HEK293 (cell line): ENCODE measurements at regions not wholly inside any gene's neighbourhood (a gene's known extent, or its start where the extent isn't known, plus 50 kb on each side); places are given as distances from the start of the nearest gene placed in this dataset.

Experiments used
- CTCF ChIA-PET: fragments of 350-600 bp; formaldehyde crosslinking; extraction: SDS; loops from one replicate; lab custom pipeline; 2021; ENCODE audit warnings: antibody characterized with exemption; lab: Yijun Ruan, JAX
- POLR2A ChIA-PET: fragments of 300-600 bp; formaldehyde crosslinking; extraction: SDS; loops from one replicate; lab custom pipeline; 2020; ENCODE audit warnings: antibody characterized with exemption, inconsistent platforms; lab: Yijun Ruan, JAX
- H3K27ac ChIP-seq: fragments of 200-500 bp; sonication (Bioruptor generic); 2 replicates; pipeline ENCODE4 v1.5.1; 2014; ENCODE audit warnings: low read depth, low read length, control low read depth, inconsistent platforms; ENCODE audit errors: extremely low read depth
- H3K36me3 ChIP-seq, 2 experiments: fragments of 200-500 bp in 1 of 2; sonication (Bioruptor generic) in 1 of 2; 1 replicate in 1 of 2; 2 replicates in 1 of 2; pipeline ENCODE4 v1.5.1; 2014 to 2017; ENCODE audit warnings: inconsistent platforms in 2 of 2, low read length in 2 of 2; ENCODE audit not compliant: control insufficient read depth in 2 of 2, insufficient read depth in 1 of 2
- H3K4me1 ChIP-seq: fragments of 200-500 bp; sonication (Bioruptor generic); 2 replicates; pipeline ENCODE4 v1.5.1; 2014; ENCODE audit warnings: mild to moderate bottlenecking, low read length, inconsistent platforms; ENCODE audit not compliant: control insufficient read depth, insufficient read depth
- H3K4me3 ChIP-seq: 2 replicates; pipeline ENCODE4 v1.5.1; 2011; ENCODE audit warnings: low read depth, mild to moderate bottlenecking, control low read depth, low read length, moderate library complexity
- H3K9me3 ChIP-seq: fragments of 200-500 bp; sonication (Bioruptor generic); 2 replicates; pipeline ENCODE4 v1.5.1; 2014; ENCODE audit warnings: low read depth, low read length, inconsistent platforms; ENCODE audit not compliant: control insufficient read depth, insufficient read depth
- GFI1B ChIP-seq: fragments of 450-650 bp; formaldehyde crosslinking; IDR thresholded peaks from 2 replicates; pipeline ENCODE4 v1.5.1; 2016; ENCODE audit warnings: missing biosample characterization, missing genetic modification characterization
- KLF10 ChIP-seq: fragments of 450-650 bp; IDR thresholded peaks from 2 replicates; pipeline ENCODE4 v1.5.1; 2018; ENCODE audit warnings: missing biosample characterization, mild to moderate bottlenecking, missing genetic modification characterization
- MZF1 ChIP-seq: fragments of 450-650 bp; formaldehyde crosslinking; IDR thresholded peaks from 2 replicates; pipeline ENCODE4 v1.5.1; 2017; ENCODE audit warnings: missing biosample characterization, missing genetic modification characterization, borderline replicate concordance
- OSR2 ChIP-seq: fragments of 450-650 bp; formaldehyde crosslinking; IDR thresholded peaks from 2 replicates; pipeline ENCODE4 v1.5.1; 2016; ENCODE audit warnings: missing biosample characterization, missing genetic modification characterization
- PRDM1 ChIP-seq: fragments of 450-650 bp; formaldehyde crosslinking; IDR thresholded peaks from 2 replicates; pipeline ENCODE4; 2016; ENCODE audit warnings: missing biosample characterization, missing genetic modification characterization
- SALL2 ChIP-seq: fragments of 450-650 bp; formaldehyde crosslinking; IDR thresholded peaks from 2 replicates; pipeline ENCODE4 v1.5.0; 2017; ENCODE audit warnings: missing biosample characterization, mild to moderate bottlenecking, missing genetic modification characterization, borderline replicate concordance
- SP7 ChIP-seq: fragments of 450-650 bp; formaldehyde crosslinking; IDR thresholded peaks from 2 replicates; pipeline ENCODE4 v1.5.1; 2016; ENCODE audit warnings: missing biosample characterization, missing genetic modification characterization
- ZBTB1 ChIP-seq: fragments of 450-650 bp; formaldehyde crosslinking; IDR thresholded peaks from 2 replicates; pipeline ENCODE4 v1.5.1; 2016; ENCODE audit warnings: missing biosample characterization, missing genetic modification characterization
- ZNF112 ChIP-seq: fragments of 450-650 bp; formaldehyde crosslinking; IDR thresholded peaks from 2 replicates; pipeline ENCODE4 v1.5.0; 2017; ENCODE audit warnings: missing biosample characterization, missing genetic modification characterization
- ZNF121 ChIP-seq: fragments of 450-650 bp; formaldehyde crosslinking; IDR thresholded peaks from 2 replicates; pipeline ENCODE4 v1.5.1; 2016; ENCODE audit warnings: missing biosample characterization, missing genetic modification characterization
- ZNF354C ChIP-seq: fragments of 450-650 bp; formaldehyde crosslinking; IDR thresholded peaks from 2 replicates; pipeline ENCODE4 v1.5.1; 2016; ENCODE audit warnings: missing biosample characterization, missing genetic modification characterization, low read depth, borderline replicate concordance
- ZNF394 ChIP-seq: fragments of 450-650 bp; formaldehyde crosslinking; IDR thresholded peaks from 2 replicates; pipeline ENCODE4 v1.5.1; 2016; ENCODE audit warnings: missing biosample characterization, missing genetic modification characterization, mild to moderate bottlenecking, moderate library complexity, borderline replicate concordance
- ZNF571 ChIP-seq: fragments of 450-650 bp; formaldehyde crosslinking; IDR thresholded peaks from 2 replicates; pipeline ENCODE4 v1.5.0; 2017; ENCODE audit warnings: missing biosample characterization, missing genetic modification characterization
- ZNF585B ChIP-seq: fragments of 450-650 bp; formaldehyde crosslinking; IDR thresholded peaks from 2 replicates; pipeline ENCODE4 v1.5.1; 2016; ENCODE audit warnings: missing biosample characterization, missing genetic modification characterization
- ZNF600 ChIP-seq: fragments of 450-650 bp; formaldehyde crosslinking; IDR thresholded peaks from 2 replicates; pipeline ENCODE4 v1.5.1; 2016; ENCODE audit warnings: missing biosample characterization, missing genetic modification characterization
- ZNF629 ChIP-seq: fragments of 450-650 bp; formaldehyde crosslinking; IDR thresholded peaks from 2 replicates; pipeline ENCODE4 v1.5.1; 2017; ENCODE audit warnings: missing biosample characterization, missing genetic modification characterization
- ZNF704 ChIP-seq: fragments of 450-650 bp; formaldehyde crosslinking; IDR thresholded peaks from 2 replicates; pipeline ENCODE4 v1.5.1; 2016; ENCODE audit warnings: missing biosample characterization, missing genetic modification characterization
- ZNF768 ChIP-seq: fragments of 450-650 bp; formaldehyde crosslinking; IDR thresholded peaks from 2 replicates; pipeline ENCODE4 v1.5.1; 2018; ENCODE audit warnings: missing biosample characterization, mild to moderate bottlenecking, missing genetic modification characterization
- ZNF843 ChIP-seq: fragments of 450-650 bp; formaldehyde crosslinking; IDR thresholded peaks from 2 replicates; pipeline ENCODE4 v1.5.1; 2016; ENCODE audit warnings: missing biosample characterization, missing genetic modification characterization
- ZSCAN30 ChIP-seq: fragments of 450-650 bp; IDR thresholded peaks from 2 replicates; pipeline ENCODE4 v1.5.1; 2018; ENCODE audit warnings: missing biosample characterization, mild to moderate bottlenecking, missing genetic modification characterization, moderate library complexity
- TF ChIP-seq, protein P1 (sequence below): fragments of 450-650 bp; formaldehyde crosslinking; IDR thresholded peaks from 2 replicates; pipeline ENCODE4; 2016; ENCODE audit warnings: missing biosample characterization, missing genetic modification characterization

DNA sequence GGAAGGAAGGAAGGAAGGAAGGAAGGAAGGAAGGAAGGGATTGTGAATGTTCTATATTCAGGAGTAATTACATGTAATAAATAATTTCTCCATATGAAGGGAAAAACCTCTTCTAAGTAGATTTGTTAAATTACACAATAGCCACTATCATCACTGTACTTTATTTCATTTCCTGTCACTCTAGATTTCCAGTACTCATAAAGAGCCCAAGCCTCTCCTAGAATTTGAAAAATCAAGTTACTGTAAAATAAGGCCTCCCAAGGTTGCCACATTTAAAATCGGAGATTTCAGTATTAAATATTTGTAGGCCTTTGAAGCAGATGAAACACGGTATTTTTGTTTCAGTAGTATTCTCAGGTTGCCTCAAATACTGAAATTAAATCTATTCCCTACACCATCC lies 499.0 kb downstream of the CDH10 start:
- no peaks in the 10 kb centered on the region for H3K4me1 ChIP-seq
- CTCF ChIA-PET, result no interaction called here
- no peaks in the 10 kb centered on the region for H3K36me3 ChIP-seq
- POLR2A ChIA-PET, result no interaction called here
- no peak overlapping the region for H3K4me3 ChIP-seq
- no peak overlapping the region for H3K27ac ChIP-seq
- TF ChIP-seq GFI1B (tag by site-specific recombination), result no peak
- no peak for TF ChIP-seq ZSCAN30 (tag by site-specific recombination)
- no peak for TF ChIP-seq SP7 (tag by site-specific recombination)
- TF ChIP-seq, all 188 proteins: peak for 0
- no peaks in the 10 kb centered on the region for H3K9me3 ChIP-seq

DNA sequence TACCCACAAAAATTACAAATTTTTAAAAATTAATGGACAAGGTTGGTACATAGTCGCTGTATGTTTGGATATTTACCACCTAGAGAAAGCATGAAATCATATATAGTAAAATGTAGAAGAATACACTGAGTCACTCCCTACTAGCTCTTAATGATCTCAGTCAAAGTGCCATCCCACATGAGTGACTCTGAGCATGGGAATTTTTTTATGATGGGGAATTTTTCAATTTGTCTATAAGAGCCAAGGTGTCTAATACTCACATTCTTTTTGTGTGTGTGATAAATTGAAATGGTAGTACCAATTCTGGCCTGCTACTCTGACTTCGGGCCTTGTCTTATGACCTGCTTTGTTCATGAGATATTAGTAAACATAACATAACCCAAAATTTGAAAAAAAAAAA lies 483.2 kb downstream of the CDH10 start:
- Histone ChIP-seq H3K27ac (no peak overlapping the region), H3K36me3 (no peaks in the 10 kb centered on the region)

GRCh38 chr5:24162343-24162742 lies 482.4 kb downstream of the CDH10 start:
- ChIA-PET POLR2A (no interaction called here), CTCF (interaction anchor here (0.8 kb wide), 1 partner anchor 261 kb away, joined by 3 read pairs; no protein-coding TSS in a partner anchor)
- H3K9me3 ChIP-seq, result no peaks in the 10 kb centered on the region
- H3K4me3 ChIP-seq, result no peak overlapping the region
- TF ChIP-seq PRDM1 (tag by site-specific recombination) (no peak), ZNF121 (tag by site-specific recombination) (no peak), OSR2 (no peak)
- no peaks in the 10 kb centered on the region for H3K36me3 ChIP-seq
- H3K4me1 ChIP-seq, result no peaks in the 10 kb centered on the region
- H3K27ac ChIP-seq, result no peak overlapping the region

More for the DNA sequence above, 483.2 kb downstream of the CDH10 start:
- POLR2A ChIA-PET, result no interaction called here
- CTCF ChIA-PET, result interaction anchor here (0.8 kb wide), 1 partner anchor 262 kb away, joined by 3 read pairs; no protein-coding TSS in a partner anchor
- H3K4me1 ChIP-seq, result no peaks in the 10 kb centered on the region
- TF ChIP-seq ZNF768 (tag by site-specific recombination), result no peak
- no peak for TF ChIP-seq KLF10
- TF ChIP-seq SALL2 (tag by site-specific recombination), result no peak
- no peak for TF ChIP-seq ZNF354C (tag by site-specific recombination)
- TF ChIP-seq ZNF585B (tag by site-specific recombination), result no peak
- TF ChIP-seq ZNF629 (tag by site-specific recombination), result no peak
- TF ChIP-seq ZNF112 (tag by site-specific recombination), result no peak
- TF ChIP-seq, protein P1, sequence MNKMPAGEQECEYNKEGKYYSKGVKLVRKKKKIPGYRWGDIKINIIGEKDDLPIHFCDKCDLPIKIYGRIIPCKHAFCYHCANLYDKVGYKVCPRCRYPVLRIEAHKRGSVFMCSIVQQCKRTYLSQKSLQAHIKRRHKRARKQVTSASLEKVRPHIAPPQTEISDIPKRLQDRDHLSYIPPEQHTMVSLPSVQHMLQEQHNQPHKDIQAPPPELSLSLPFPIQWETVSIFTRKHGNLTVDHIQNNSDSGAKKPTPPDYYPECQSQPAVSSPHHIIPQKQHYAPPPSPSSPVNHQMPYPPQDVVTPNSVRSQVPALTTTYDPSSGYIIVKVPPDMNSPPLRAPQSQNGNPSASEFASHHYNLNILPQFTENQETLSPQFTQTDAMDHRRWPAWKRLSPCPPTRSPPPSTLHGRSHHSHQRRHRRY (tag by site-specific recombination), result no peak
- TF ChIP-seq ZNF704 (tag by site-specific recombination), result no peak
- TF ChIP-seq ZBTB1 (tag by site-specific recombination), result no peak
- TF ChIP-seq ZNF571 (tag by site-specific recombination), result no peak
- no peak for TF ChIP-seq ZNF600 (tag by site-specific recombination)
- TF ChIP-seq, all 188 proteins: peak for 0
- no peaks in the 10 kb centered on the region for H3K9me3 ChIP-seq
- H3K4me3 ChIP-seq, result no peak overlapping the region

DNA sequence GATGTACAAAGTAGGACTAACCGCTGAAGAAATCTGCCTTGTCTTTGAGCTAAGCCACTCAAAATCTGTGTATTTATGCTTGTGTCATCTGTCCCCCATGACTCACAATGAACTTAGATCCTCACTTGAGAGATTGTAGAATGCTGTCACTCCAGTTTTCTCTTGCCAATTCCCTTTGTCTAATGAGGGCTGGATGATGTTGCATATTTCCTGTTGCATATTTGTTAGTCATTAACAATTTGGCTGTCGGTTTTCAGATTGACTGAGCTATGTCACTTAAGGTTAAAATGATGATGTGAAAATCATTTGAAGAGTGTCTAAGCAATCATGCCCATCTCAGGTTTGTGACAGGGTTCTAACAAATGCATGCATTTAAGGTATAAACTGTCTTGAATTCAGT lies 481.7 kb downstream of the CDH10 start:
- Histone ChIP-seq H3K9me3 (no peaks in the 10 kb centered on the region), H3K4me1 (no peaks in the 10 kb centered on the region), H3K36me3 (no peaks in the 10 kb centered on the region), H3K27ac (no peak overlapping the region), H3K4me3 (no peak overlapping the region)
- TF ChIP-seq ZNF394 (no peak), MZF1 (tag by site-specific recombination) (no peak), ZNF843 (tag by site-specific recombination) (no peak)
- CTCF ChIA-PET, result no interaction called here
- POLR2A ChIA-PET, result no interaction called here
